GM18909 (cell line): ENCODE measurements at regions not wholly inside any gene's neighbourhood (a gene's known extent, or its start where the extent isn't known, plus 50 kb on each side); places are given as distances from the start of the nearest gene placed in this dataset.
"Not testable (repeated sequence)": the region's sequence is repeated elsewhere in the genome, so short reads cannot be mapped to it uniquely, and the experiment has no call there.

Experiments used
- ATAC-seq: cut with Tn5 transposase; IDR thresholded peaks from one replicate; pipeline ENCODE4 v1.9.1; 2021; ENCODE audit warnings: mild to moderate bottlenecking; ENCODE audit not compliant: unreplicated experiment, poor library complexity

DNA sequence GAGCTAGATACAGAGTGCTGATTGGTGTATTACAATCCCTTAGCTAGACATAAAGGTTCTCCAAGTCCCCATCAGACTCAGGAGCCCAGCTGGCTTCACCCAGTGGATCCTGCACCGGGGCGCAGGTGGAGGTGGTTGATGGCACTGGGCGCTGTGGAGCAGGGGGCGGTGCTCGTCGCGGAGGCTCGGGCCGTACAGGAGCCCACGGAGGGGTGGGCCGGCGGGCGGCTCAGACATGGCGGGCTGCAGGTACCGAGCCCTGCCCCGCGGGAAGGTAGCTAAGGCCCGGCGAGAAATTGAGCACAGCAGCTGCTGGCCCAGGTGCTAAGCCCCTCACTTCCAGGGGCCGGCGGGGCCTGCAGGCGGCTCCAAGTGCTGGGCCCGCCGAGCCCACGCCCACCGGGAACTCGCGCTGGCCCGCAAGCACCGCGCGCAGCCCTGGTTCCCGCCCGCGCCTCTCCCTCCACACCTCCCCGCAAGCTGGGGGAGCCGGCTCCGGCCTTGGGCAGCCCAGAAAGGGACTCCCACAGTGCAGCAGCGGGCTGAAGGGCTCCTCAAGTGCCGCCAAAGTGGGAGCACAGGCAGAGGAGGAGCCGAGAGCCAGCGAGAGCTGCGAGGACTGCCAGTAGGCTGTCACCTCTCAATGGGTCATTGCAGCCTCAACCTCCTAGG, 96.4 kb upstream of the MYO10 start:
- ATAC-seq = not testable (repeated sequence)

DNA sequence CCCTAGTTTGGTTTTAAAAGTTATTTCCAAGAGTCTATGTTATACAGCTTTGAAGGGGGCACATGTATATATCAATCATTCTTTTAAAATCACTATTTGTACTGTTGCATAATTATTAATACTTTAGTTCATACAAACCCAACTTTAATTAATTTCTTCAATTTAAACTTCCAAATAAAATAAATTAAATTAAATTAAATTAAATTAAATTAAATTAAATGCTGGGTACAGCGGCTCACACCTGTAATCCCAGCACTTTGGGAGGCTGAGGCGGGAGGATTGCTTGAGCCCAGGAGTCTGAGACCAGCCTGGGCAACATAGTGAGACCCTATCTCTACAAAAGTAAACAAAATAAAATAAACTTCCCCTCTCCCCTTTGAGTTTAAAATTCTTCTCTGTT, 98.9 kb upstream of the MYO10 start:
- not testable (repeated sequence) for ATAC-seq

DNA sequence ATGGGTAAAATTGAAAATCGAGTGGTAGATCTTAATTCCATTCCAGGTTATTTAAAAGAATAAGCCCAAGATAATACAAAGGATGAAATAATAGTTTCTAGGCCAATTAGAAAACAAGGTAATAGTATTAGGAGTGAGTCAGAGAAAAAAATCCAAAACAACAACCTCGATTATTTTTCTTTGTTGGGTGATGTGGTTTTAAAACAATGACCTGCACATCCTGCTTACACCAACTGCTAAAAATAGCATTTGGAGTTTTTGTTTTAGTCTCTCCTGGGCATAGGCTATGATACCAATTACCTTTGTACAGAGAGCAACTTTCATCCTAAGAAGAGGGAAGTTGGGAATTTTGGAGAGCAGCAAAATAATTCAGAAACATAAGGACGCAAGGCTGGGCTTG, 101.7 kb upstream of the MYO10 start:
- no peak for ATAC-seq

DNA sequence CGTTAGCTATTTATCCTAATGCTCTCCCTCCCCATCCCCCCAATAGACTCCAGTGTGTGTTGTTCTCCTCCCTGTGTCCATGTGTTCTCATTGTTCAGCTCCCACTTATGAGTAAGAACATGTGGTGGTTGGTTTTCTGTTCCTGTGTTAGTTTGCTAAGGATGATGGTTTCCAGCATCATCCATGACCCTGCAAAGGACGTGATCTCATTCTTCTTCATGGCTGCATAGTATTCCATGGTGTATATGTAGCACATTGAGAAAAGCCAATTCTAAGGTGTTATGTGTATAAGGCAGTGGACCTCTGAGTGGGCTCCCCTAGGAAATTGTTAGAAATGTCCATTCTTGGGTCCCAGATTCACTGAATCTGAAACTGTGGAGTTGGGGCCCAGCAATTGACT, 103.1 kb upstream of the MYO10 start:
- no peak for ATAC-seq

DNA sequence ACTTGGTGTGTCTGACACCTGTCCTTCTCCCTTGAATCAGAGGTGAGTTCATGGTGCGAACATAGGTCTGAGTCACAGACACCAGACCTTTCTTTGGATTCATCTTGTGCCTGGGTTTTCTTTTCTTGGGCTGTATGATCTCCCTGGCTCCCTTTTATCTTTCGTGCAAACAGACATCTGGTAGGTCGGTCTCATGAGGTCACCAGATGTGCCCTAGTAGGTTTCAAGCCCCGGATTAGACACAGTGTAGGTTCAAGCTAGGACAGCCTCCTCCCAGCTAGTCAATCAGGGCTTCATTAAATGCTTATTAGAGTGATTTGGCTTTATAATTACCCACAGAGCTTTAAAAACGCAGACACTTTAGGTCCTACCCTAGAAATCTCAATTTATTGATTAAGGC, 106.0 kb upstream of the MYO10 start:
- ATAC-seq = no peak

DNA sequence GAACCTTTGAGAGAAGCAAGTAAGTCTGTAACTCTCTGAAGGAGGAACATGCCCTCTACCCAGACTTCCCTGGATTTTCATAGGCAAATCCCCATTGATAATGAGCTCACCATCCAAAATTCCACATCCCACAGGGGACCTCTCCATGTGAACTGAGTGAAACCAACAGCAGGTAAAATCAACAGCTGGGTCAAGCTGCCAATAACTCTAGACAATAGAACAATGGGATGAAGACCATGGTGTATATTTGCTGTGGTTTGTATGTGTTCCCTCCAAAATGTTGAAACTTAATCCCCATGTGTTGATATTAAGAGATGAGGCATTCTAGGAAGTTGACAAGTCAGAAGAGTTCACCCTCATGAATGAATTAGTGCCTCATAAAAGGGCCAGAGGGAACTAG, 110.2 kb upstream of the MYO10 start:
- no peak for ATAC-seq

DNA sequence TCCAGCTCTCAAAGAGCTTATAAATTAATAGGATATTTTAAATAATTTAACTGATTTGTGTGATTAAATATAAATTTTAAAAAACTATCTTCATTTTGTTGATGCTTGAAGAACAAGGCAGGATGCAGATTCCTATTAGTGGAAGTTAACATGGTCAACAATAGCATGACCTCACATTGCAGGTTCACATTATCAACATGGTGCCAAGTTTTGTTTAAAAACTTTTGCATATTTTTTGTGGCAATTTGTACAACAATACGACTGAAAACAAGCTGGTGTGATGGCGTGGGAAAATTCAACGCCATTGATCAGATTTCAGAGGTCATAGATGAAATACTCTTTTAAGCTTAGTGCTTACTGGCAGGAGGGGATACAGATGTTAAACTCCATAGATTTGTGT, 114.1 kb upstream of the MYO10 start:
- no peak for ATAC-seq

DNA sequence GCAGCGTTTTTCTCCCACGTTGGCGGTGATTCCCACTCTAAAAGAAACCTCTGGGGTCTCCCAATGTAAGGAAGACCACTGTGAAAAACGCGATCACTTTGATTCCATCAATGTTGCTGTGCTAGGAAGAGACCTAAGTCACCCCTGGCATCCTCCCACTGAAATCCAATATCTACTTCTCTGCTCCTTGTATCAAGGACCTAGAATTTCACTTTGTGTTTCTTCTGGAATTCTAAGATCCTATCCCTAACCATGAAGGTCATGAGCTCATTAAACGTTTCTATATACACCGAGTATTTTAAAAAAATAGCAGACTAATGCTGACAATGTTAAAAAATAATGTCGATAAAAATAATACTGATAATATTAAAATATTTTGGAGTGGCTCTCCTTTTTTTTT, 118.8 kb upstream of the MYO10 start:
- ATAC-seq = no peak

DNA sequence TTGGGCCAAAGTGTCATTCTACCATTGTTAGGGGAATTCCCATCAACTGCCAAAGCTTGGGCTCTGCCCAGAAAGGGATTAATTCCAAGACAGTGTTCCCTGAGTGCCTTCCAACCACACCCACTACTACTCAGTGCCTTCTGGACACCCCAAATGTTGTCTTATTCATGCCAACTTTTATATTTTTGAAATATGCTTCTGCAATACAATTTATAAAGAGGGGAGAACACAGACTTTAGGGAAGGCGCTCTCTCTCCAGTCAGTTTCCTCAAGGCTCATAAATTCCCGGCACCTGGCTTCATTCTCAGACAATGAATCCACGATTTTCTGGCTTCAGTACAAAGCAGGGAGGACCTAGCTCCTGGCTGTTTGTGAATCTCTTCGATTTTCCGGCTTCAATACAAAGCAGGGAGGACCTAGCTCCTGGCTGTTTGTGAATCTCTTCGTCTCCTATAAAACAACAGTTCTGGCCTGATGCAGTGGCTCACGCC, 120.1 kb upstream of the MYO10 start:
- ATAC-seq = no peak

DNA sequence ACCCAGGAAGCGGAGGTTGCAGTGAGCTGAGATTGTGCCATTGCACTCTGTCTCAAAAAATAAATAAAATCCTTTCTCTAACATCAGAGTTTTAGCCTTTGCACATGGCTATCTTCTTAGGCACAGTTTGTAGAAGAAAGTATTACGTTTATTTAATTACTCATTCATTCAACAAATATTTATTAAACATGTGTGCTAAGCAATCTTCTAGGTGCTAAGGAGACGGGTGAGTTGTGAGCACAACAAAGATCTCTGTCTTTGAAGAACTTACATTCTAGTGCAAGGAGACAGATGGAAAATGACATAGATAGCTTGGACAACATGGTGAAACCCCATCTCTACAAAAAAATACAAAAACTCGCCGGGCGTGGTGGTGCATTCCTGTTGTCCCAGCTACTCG, 122.3 kb upstream of the MYO10 start:
- no peak for ATAC-seq

DNA sequence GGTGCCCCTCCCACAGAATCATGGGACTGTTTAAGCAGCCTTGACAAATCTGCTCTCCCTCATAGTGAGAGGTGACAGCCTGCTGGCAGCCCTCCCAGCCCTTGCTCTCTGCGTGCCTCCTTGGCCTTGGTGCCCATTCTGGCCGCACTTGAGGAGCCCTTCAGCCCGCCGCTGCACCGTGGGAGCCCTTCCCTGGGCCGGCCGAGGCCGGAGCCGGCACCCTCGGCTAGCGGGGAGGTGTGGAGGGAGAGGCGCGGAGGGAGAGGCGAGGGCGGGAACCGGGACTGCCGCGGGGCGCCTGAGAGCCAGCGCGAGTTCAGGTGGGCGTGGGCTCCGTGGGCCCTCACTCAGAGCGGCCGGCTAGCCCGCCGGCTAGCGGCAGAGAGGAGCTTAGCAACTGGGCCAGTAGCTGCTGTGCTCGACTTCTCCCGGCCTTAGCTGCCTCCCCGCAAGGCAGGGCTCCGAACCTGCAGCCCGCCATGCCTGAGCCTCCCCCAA, 125.9 kb upstream of the MYO10 start:
- ATAC-seq = no peak

DNA sequence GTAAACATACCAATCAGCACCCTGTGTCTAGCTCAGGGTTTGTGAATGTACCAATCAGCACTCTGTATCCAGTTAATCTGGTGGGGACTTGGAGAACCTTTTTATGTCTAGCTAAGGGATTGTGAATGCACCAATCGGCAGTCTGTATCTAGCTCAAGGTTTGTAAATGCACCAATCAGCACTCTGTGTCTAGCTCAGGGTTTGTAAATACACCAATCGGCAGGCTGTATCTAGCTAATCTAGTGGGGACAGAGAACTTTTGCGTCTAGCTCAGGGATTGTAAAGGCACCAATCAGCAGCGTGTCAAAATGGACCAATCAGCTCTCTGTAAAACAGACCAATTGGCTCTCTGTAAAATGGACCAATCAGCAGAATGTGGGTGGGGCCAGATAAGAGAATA, 126.7 kb upstream of the MYO10 start:
- ATAC-seq = not testable (repeated sequence)

DNA sequence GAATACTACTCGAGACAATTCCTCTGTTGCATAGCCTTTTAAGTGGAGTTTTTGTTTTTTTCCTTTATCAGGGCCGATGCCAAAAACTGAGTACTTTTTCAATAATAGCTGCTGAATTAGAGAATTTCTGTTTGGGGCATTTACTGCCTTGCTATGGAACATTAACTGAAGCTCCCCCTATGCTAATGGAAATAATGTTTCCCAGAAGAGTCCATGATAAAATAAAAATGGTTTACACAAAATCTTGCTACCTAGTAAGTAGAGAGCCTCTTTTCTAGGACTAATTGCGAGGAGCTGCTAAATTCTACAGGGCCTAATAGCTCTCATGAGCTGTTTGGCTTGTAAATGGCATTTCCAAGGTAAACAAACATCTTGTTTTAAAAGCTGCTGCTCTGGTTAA, 128.2 kb upstream of the MYO10 start:
- ATAC-seq = no peak

DNA sequence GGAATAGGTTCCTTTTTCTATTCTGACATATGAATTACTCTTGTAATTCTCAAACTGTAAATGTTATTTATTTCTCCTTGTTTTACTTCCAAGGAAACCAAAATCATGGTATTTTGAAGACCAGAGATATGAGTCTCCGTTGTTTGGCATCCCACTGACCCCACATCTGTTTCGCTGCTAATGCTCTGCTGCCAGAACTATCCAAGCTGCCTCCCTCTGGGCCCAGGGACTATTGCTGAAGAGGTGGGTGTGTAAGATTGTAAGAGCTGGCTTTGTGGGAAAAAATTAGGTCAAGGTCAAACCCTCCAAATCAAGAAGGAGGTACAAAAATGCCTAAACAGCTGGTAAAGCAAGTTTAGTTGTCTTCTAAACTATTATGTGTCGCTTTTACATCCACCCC, 129.4 kb upstream of the MYO10 start:
- no peak for ATAC-seq

DNA sequence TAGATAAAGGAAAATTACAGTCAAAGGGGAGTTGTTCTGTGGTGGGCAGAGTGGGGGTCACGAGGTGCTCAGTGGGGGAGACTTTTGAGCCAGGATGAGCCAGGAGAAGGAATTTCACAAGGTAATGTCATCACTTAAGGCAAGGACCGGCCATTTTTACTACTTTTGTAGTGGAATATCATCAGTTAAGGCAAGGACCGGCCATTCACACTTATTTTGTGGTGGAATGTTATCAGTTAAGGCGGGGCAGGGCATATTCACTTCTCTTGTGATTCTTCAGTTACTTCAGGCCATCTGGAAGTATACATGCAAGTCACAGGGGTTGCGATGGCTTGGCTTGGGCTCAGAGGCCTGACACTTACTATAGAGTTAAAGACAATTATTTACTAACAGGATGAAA, 129.9 kb upstream of the MYO10 start:
- not testable (repeated sequence) for ATAC-seq

DNA sequence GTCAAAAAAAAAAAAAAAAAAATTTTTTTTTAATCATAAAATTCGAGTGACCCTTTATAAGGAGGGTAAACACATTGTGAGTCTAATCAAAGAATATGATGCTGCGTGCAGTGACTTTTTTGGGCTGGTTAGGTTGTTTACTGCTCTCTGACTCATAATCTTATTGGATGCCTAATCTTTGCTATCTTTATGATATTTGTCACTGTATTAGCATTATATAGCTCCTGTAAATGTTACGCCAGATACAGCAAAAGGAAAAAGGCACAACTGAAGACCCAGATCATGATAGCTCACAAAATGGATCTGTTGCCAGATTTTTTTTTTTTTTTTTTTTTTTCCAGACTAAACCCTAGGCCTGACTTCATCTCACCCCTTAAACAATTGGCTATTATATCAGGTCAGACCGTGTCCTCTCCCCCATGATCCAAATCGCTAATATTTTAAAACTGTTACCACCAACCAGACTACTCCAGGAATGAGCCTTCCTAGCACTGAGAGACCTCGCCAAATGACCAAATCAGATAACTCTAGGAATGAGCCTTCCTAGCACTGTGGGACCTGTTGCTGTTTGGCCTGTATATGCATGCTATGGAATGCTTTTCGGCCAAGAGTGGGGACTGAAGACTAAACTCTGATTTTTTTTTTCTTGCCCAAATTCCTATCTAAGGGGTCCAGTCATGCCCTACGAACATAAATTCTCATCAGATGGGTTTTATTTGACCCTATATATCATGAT, 131.7 kb upstream of the MYO10 start:
- ATAC-seq = no peak

DNA sequence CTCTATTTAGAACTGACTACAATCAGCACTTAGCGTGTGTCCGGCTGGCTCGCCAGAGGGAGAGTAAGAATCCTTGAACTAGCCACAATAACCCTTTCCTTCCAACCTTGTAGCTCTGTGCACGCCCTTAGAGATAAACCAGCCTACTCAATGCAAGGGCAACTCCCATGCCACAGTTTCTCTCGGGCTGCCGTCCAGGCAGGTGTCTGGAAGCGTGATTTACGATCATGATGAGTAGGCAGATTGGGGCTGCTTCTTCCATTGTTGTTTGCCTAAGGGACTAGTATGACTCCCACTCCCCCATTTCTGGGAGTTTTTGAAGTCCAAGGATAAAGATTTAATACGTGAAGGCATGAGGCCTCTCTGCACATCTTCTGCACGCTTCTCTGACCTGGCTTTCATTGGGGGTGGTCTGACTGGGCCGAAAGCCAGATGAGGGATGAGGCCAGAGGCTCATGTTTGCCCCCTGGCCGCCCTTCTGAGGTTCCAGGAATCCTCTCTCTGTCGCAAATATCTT, 134.0 kb upstream of the MYO10 start:
- no peak for ATAC-seq

DNA sequence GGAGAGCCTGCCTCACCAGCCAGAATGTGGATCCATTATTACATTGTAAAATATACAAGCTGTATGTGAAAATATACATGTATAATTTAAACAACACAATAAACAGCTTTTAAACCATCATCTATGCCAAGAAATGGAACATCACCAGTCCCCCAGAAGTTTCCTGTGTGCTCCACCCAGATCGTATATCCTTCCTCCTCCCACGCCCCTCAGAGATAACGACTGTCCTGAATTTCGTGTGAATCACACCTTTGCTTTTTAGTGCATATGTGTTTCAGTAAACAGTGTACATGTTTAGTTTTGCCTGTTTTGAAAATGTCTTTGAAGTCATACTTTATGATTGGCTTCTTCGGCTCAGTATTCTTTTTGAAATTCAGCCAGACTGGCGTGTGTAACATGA, 134.6 kb upstream of the MYO10 start:
- ATAC-seq = no peak

DNA sequence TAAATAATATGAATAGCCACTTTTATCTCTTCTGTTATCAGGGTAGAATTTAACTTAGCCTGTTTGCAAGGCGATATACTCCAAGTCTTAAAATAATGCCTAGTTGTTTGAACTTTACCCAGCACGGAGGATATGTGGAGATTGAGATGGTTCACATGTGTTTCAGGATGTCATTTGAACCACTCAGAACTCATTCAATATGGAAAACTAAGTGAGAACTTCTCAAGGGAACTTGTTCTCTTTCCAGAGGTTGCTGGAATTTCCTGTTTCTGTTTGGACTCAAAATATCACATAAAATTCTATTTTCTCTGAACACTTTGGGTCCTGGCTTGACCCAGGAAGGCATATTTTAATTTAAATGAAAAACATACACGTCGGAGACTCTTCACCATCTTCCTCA, 139.1 kb upstream of the MYO10 start:
- no peak for ATAC-seq

DNA sequence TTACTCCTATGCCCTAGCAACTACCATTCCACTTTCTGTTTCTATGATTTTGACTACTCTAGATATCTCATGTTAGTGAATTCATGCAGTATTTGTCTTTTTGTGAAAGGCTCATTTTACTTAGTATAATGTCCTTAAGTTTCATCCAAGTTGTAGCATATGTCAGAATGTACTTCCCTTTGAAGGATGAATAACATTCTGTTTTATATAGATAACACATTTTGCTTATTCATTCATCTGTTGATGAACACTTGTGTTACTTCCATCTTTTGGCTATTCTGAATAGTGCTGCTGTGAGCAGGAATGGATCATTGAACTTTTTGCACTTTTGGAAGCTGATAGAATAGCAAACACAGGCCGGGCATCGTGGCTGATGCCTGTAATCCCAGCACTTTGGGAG, 140.2 kb upstream of the MYO10 start:
- ATAC-seq = no peak

DNA sequence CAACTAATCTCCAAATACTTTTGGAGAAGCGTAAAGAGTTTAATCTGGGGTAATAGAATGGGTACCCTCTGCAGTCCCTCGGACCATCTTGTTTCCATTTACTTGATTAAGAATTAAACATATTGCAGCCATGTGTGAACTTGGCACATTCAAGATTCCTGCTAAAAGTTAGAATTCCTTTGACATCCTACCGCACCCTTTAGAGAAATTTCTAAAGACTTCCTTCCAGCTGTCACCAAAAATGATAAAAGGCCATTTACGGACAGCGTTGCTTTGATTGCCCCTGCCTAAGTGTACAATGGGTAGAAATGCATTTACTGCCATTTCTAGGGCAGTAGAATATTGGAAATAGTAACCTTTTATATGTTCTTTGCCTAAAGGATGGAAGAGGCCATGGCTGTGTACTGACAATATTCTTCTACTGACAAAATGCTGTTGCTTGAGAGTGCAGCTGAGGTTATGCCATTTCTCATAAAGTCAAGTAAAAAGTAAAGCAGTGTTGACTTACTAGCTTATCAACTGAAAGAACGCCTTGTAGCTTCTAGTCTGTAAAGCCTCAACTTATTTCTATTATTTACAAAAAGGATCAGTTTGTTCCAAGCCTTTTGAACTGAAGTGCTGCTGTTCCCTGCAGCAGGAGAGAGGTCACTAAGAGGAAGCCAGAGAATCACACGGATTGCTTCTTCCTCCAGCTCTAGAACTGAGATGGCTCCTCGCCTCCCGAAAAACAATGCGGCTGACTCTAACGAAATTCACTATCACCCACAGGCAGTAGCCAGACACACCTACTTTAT, 139.8 kb upstream of the BASP1 start:
- no peak for ATAC-seq
